SK-N-MC (cell line): ENCODE measurements at regions not wholly inside any gene's neighbourhood (a gene's known extent, or its start where the extent isn't known, plus 50 kb on each side); places are given as distances from the start of the nearest gene placed in this dataset.

Experiments used
- EZH2 ChIP-seq: fragments of 200-600 bp; sonication (generic); IDR thresholded peaks from one replicate; pipeline ENCODE4 v1.6.1; 2017; ENCODE audit warnings: antibody characterized with exemption
- POLR2AphosphoS5 ChIP-seq: IDR thresholded peaks from 2 replicates; pipeline ENCODE4 v1.6.1; 2012; ENCODE audit warnings: mild to moderate bottlenecking, low read depth, low read length, borderline replicate concordance

- no peak for TF ChIP-seq EZH2
- TF ChIP-seq POLR2AphosphoS5: no peak
Measured at GRCh38 chr3:103729547-103729946, 1294.7 kb downstream of the ZPLD1 start.
